HCEC 1CT (cell line): ENCODE measurements at regions not wholly inside any gene's neighbourhood (a gene's known extent, or its start where the extent isn't known, plus 50 kb on each side); places are given as distances from the start of the nearest gene placed in this dataset.

ENCODE experiments used
- DNase-seq: peaks from one replicate; pipeline ENCODE4 v3.0.0-alpha.2; 2017

GRCh38 chr13:63700350-63700749, 2284.7 kb upstream of the PCDH20 start:
- DNase-seq: no peak

GRCh38 chr13:63699948-63700347, 2284.3 kb upstream of the PCDH20 start:
- no peak for DNase-seq

GRCh38 chr13:63696055-63696454, 2280.4 kb upstream of the PCDH20 start:
- no peak for DNase-seq

- DNase-seq: no peak
These were observed 2278.0 kb upstream of the PCDH20 start for GRCh38 chr13:63693696-63694095.

- no peak for DNase-seq
These were observed 2275.8 kb upstream of the PCDH20 start for GRCh38 chr13:63691474-63691873.

GRCh38 chr13:63690672-63691071, 2275.0 kb upstream of the PCDH20 start:
- no peak for DNase-seq

GRCh38 chr13:63684822-63685221, 2269.2 kb upstream of the PCDH20 start:
- DNase-seq: no peak

- no peak for DNase-seq
These were observed 2265.1 kb upstream of the PCDH20 start for GRCh38 chr13:63680704-63681103.

- no peak for DNase-seq
These were observed 2255.6 kb upstream of the PCDH20 start for GRCh38 chr13:63671296-63671695.

- DNase-seq: no peak
These were observed 2235.7 kb upstream of the PCDH20 start for GRCh38 chr13:63651394-63651793.

GRCh38 chr13:63643543-63643942, 2227.9 kb upstream of the PCDH20 start:
- DNase-seq: no peak

GRCh38 chr13:63636316-63636993, 2220.8 kb upstream of the PCDH20 start:
- DNase-seq: no peak

GRCh38 chr13:63632321-63632720, 2216.7 kb upstream of the PCDH20 start:
- no peak for DNase-seq

GRCh38 chr13:63631006-63631405, 2215.4 kb upstream of the PCDH20 start:
- no peak for DNase-seq

GRCh38 chr13:63629591-63629990, 2213.9 kb upstream of the PCDH20 start:
- no peak for DNase-seq

GRCh38 chr13:63628310-63628709, 2212.7 kb upstream of the PCDH20 start:
- no peak for DNase-seq

GRCh38 chr13:63625869-63626268, 2210.2 kb upstream of the PCDH20 start:
- DNase-seq: no peak

- no peak for DNase-seq
These were observed 2199.4 kb upstream of the PCDH20 start for GRCh38 chr13:63614874-63615612.

GRCh38 chr13:63607153-63607552, 2191.5 kb upstream of the PCDH20 start:
- DNase-seq: no peak

GRCh38 chr13:63605962-63606361, 2190.3 kb upstream of the PCDH20 start:
- DNase-seq: no peak

GRCh38 chr13:63605403-63605802, 2189.8 kb upstream of the PCDH20 start:
- DNase-seq: no peak

GRCh38 chr13:63595811-63596210, 2180.2 kb upstream of the PCDH20 start:
- no peak for DNase-seq

GRCh38 chr13:63586467-63586866, 2170.8 kb upstream of the PCDH20 start:
- DNase-seq: no peak

- DNase-seq: no peak
These were observed 2163.1 kb upstream of the PCDH20 start for GRCh38 chr13:63578796-63579195.

GRCh38 chr13:63567031-63567430, 2151.4 kb upstream of the PCDH20 start:
- no peak for DNase-seq
